ENCODE measurements at regions not wholly inside any gene's neighbourhood (a gene's known extent, or its start where the extent isn't known, plus 50 kb on each side); places are given as distances from the start of the nearest gene placed in this dataset.

DNA sequence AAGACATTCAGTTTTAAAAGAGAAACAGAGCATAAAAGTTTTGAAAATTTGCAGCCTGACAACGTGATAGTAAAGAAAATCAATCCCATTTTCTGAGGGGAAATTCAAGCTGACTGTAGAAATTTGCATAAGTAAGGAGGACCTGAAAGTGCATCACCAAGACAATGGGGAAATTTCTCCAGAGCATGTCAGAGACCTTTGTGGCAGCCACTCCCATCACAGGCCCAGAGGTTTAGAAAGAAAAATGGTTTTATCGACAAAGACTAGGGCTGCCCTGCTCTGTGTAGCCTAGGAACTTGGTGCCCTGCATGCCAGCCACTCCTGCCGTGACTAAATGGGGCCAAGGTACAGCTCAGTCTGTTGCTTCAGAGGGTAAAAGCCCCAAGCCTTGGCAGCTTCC is 1640.2 kb upstream of the PRMT6 start (continued):
- TF ChIP-seq, protein P1, sequence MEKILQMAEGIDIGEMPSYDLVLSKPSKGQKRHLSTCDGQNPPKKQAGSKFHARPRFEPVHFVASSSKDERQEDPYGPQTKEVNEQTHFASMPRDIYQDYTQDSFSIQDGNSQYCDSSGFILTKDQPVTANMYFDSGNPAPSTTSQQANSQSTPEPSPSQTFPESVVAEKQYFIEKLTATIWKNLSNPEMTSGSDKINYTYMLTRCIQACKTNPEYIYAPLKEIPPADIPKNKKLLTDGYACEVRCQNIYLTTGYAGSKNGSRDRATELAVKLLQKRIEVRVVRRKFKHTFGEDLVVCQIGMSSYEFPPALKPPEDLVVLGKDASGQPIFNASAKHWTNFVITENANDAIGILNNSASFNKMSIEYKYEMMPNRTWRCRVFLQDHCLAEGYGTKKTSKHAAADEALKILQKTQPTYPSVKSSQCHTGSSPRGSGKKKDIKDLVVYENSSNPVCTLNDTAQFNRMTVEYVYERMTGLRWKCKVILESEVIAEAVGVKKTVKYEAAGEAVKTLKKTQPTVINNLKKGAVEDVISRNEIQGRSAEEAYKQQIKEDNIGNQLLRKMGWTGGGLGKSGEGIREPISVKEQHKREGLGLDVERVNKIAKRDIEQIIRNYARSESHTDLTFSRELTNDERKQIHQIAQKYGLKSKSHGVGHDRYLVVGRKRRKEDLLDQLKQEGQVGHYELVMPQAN (conservative IDR thresholded peaks at IDR 0.05), result no peak
- no peak for TF ChIP-seq SP1 (IDR thresholded peaks at IDR 0.05; ENCODE audit: low read depth, low read length)
- TF ChIP-seq CEBPB (IDR thresholded peaks at IDR 0.05; ENCODE audit: borderline replicate concordance in 1 of 2, low read depth in 2 of 2, low read length in 2 of 2), result no peak
- TF ChIP-seq MTA3 (IDR thresholded peaks at IDR 0.05; ENCODE audit: borderline replicate concordance, low read length), result no peak
- no peak for TF ChIP-seq BMI1 (IDR thresholded peaks at IDR 0.05; ENCODE audit: borderline replicate concordance)
- TF ChIP-seq IRF4 (IDR thresholded peaks at IDR 0.05; ENCODE audit: low read depth, low read length), result no peak
- no peak for TF ChIP-seq MXI1 (IDR thresholded peaks at IDR 0.05; ENCODE audit: low read depth, low read length)

DNA sequence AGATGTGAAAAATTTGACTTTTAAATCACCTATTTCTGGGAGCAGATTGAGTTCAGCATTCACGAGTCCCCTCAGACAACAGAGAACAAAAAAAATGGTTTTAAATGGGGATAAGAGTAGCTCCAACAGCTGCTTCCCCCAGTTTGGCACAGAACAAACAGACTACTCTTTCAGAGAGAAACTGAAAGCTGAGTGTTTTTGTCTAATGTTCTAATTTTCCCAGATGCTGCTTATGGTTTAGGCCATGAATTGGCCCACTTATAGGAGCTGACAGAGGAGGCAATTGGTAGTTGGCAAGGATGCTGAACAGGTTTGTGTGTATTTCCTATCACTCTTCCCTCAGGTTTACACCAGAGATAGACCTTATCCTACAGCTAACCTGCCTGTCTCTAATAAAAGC is 1637.4 kb upstream of the PRMT6 start:
- ChIA-PET POLR2A (no interaction called here), SMC1A (ENCODE audit: uncharacterized antibody, unreplicated experiment) (no interaction called here), CTCF (interaction anchor here (0.6 kb wide), 1 partner anchor 12 kb away, joined by 3 read pairs; no protein-coding TSS in a partner anchor), RAD21 (ENCODE audit: unreplicated experiment) (no interaction called here)
- Histone ChIP-seq H3K27ac (ENCODE audit: control insufficient read depth, insufficient read depth) (no peak overlapping the region), H3K36me3 (ENCODE audit: control insufficient read depth in 2 of 2, insufficient read depth in 2 of 2, low read length in 1 of 2) (no peaks in the 10 kb centered on the region), H3K27me3 (replicated peaks in 1 of 2; ENCODE audit: control insufficient read depth in 2 of 2, insufficient read depth in 2 of 2, low read length in 1 of 2) (no peaks in the 10 kb centered on the region), H4K20me1 (ENCODE audit: control insufficient read depth, insufficient read depth) (no peaks in the 10 kb centered on the region), H3K9me3 (replicated peaks; ENCODE audit: control insufficient read depth, insufficient read depth, low read length) (no peaks in the 10 kb centered on the region; the same call in 2 of the 3 replicates), H3K4me3 (no peak overlapping the region), H3K4me2 (ENCODE audit: control insufficient read depth, insufficient read depth) (no peak overlapping the region), H2AFZ (ENCODE audit: control insufficient read depth, low read depth, low read length) (no peak overlapping the region), H3K9ac (ENCODE audit: control insufficient read depth, insufficient read depth, low read length) (no peak overlapping the region), H3K79me2 (ENCODE audit: control insufficient read depth, insufficient read depth, low read length) (no peaks in the 10 kb centered on the region), H3K4me1 (ENCODE audit: control insufficient read depth, insufficient read depth, low read length) (no peaks in the 10 kb centered on the region)
- 0% methylated on average over 1 of the region's 1 CpG for WGBS (ENCODE audit: insufficient coverage, insufficient replicate concordance, low lambda C conversion rate, missing lambda C conversion rate)
- BruUV-seq (replicated peaks), result no TSS peak
- in situ Hi-C loops (cut with MboI) (no loop called here), intact Hi-C loops (cut with micrococcal nuclease; ENCODE audit: unreplicated experiment) (no loop called here)
- FAIRE-seq (no peak), ATAC-seq (peak; percentile 33; the same call in 2 of the 3 replicates), DNase-seq (ENCODE audit: low read depth, low spot score) (no peak)
- no peak for TF ChIP-seq FOS (IDR thresholded peaks at IDR 0.05; ENCODE audit: borderline replicate concordance, extremely low read depth, insufficient read length)
- TF ChIP-seq POLR2AphosphoS2 (IDR thresholded peaks at IDR 0.05; ENCODE audit: low read depth, low read length), result no peak
- TF ChIP-seq, protein P2, sequence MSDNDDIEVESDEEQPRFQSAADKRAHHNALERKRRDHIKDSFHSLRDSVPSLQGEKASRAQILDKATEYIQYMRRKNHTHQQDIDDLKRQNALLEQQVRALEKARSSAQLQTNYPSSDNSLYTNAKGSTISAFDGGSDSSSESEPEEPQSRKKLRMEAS (IDR thresholded peaks at IDR 0.05; ENCODE audit: low read depth, low read length), result no peak
- TF ChIP-seq, protein P3, sequence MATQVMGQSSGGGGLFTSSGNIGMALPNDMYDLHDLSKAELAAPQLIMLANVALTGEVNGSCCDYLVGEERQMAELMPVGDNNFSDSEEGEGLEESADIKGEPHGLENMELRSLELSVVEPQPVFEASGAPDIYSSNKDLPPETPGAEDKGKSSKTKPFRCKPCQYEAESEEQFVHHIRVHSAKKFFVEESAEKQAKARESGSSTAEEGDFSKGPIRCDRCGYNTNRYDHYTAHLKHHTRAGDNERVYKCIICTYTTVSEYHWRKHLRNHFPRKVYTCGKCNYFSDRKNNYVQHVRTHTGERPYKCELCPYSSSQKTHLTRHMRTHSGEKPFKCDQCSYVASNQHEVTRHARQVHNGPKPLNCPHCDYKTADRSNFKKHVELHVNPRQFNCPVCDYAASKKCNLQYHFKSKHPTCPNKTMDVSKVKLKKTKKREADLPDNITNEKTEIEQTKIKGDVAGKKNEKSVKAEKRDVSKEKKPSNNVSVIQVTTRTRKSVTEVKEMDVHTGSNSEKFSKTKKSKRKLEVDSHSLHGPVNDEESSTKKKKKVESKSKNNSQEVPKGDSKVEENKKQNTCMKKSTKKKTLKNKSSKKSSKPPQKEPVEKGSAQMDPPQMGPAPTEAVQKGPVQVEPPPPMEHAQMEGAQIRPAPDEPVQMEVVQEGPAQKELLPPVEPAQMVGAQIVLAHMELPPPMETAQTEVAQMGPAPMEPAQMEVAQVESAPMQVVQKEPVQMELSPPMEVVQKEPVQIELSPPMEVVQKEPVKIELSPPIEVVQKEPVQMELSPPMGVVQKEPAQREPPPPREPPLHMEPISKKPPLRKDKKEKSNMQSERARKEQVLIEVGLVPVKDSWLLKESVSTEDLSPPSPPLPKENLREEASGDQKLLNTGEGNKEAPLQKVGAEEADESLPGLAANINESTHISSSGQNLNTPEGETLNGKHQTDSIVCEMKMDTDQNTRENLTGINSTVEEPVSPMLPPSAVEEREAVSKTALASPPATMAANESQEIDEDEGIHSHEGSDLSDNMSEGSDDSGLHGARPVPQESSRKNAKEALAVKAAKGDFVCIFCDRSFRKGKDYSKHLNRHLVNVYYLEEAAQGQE (IDR thresholded peaks at IDR 0.05; ENCODE audit: low read depth, low read length), result no peak
- TF ChIP-seq, protein P4, sequence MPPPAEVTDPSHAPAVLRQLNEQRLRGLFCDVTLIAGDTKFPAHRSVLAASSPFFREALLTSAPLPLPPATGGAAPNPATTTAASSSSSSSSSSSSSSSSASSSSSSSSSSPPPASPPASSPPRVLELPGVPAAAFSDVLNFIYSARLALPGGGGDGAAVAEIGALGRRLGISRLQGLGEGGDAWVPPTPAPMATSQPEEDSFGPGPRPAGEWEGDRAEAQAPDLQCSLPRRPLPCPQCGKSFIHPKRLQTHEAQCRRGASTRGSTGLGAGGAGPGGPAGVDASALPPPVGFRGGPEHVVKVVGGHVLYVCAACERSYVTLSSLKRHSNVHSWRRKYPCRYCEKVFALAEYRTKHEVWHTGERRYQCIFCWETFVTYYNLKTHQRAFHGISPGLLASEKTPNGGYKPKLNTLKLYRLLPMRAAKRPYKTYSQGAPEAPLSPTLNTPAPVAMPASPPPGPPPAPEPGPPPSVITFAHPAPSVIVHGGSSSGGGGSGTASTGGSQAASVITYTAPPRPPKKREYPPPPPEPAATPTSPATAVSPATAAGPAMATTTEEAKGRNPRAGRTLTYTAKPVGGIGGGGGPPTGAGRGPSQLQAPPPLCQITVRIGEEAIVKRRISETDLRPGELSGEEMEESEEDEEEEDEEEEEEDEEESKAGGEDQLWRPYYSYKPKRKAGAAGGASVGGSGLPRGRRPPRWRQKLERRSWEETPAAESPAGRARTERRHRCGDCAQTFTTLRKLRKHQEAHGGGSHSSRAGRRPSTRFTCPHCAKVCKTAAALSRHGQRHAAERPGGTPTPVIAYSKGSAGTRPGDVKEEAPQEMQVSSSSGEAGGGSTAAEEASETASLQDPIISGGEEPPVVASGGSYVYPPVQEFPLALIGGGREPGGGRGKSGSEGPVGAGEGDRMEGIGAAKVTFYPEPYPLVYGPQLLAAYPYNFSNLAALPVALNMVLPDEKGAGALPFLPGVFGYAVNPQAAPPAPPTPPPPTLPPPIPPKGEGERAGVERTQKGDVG (CRISPR knock-in tag; IDR thresholded peaks at IDR 0.05), result no peak
- TF ChIP-seq SMAD5 (IDR thresholded peaks at IDR 0.05; ENCODE audit: low read depth), result no peak

Data from GM12878 (cell line).